GM12878 (cell line): ENCODE measurements at regions not wholly inside any gene's neighbourhood (a gene's known extent, or its start where the extent isn't known, plus 50 kb on each side); places are given as distances from the start of the nearest gene placed in this dataset.

Experiments
- ATAC-seq: fragments of 200-7000 bp; cut with Tn5 transposase; 3 replicates; pipeline ENCODE4 v1.9.1; 2020; ENCODE audit warnings: mild to moderate bottlenecking, moderate library complexity
- BruUV-seq: library from RNA; stranded (reverse); fragments of 400-500 nt; replicated peaks from 2 replicates; lab custom pipeline; 2021; lab: Mats Ljungman, UMichigan
- CTCF ChIA-PET: fragments of 300-600 bp; sonication (Branson Sonifier 250); formaldehyde crosslinking; extraction: SDS; loops from one replicate; lab custom pipeline; 2021; ENCODE audit warnings: inconsistent platforms; lab: Yijun Ruan, JAX
- POLR2A ChIA-PET: fragments of 350-600 bp; formaldehyde crosslinking; extraction: SDS; loops from one replicate; lab custom pipeline; 2021; ENCODE audit warnings: inconsistent platforms; lab: Charles Lee
- RAD21 ChIA-PET: fragments of 300-600 bp; sonication (Branson Sonifier 250); formaldehyde crosslinking; loops from one replicate; lab custom pipeline; 2023; ENCODE audit warnings: antibody characterized with exemption; ENCODE audit not compliant: unreplicated experiment; lab: Charles Lee
- SMC1A ChIA-PET: fragments of 300-600 bp; sonication (Branson Sonifier 250); formaldehyde crosslinking; loops from one replicate; lab custom pipeline; 2023; ENCODE audit not compliant: unreplicated experiment, uncharacterized antibody; lab: Charles Lee
- DNase-seq: peaks from one replicate; pipeline ENCODE4 v3.0.0-alpha.2; 2011; ENCODE audit warnings: low read depth, low spot score
- FAIRE-seq: peaks from 3 replicates; lab custom pipeline; 2011; peaks lifted over from hg19 to GRCh38; lab: Jason Lieb, UNC
- H2AFZ ChIP-seq: 2 replicates; pipeline ENCODE4 v1.6.0; 2011; ENCODE audit warnings: low read depth, low read length, control low read depth; ENCODE audit not compliant: control insufficient read depth
- H3K27ac ChIP-seq: 2 replicates; pipeline ENCODE4 v1.5.1; 2011; ENCODE audit warnings: control low read depth; ENCODE audit not compliant: control insufficient read depth, insufficient read depth
- H3K27me3 ChIP-seq, 2 experiments: replicated peaks in 1 of 2; 2 replicates each; pipeline versions ENCODE4 v1.6.0 to v1.6.1; 2011; ENCODE audit warnings: low read length in 1 of 2; ENCODE audit not compliant: control insufficient read depth in 2 of 2, insufficient read depth in 2 of 2
- H3K36me3 ChIP-seq, 2 experiments: 2 replicates each; pipeline ENCODE4 v1.5.1; 2011; ENCODE audit warnings: low read length in 1 of 2; ENCODE audit not compliant: control insufficient read depth in 2 of 2, insufficient read depth in 2 of 2
- H3K4me1 ChIP-seq: 2 replicates; pipeline ENCODE4 v1.6.1; 2011; ENCODE audit warnings: mild to moderate bottlenecking, low read length, moderate library complexity, mixed read lengths; ENCODE audit not compliant: control insufficient read depth, insufficient read depth
- H3K4me2 ChIP-seq: 2 replicates; pipeline ENCODE4 v1.6.0; 2011; ENCODE audit warnings: control low read depth; ENCODE audit not compliant: control insufficient read depth, insufficient read depth
- H3K4me3 ChIP-seq: fragments of 200-600 bp; sonication (generic); 2 replicates; pipeline ENCODE4 v1.5.1; 2016
- H3K79me2 ChIP-seq: 2 replicates; pipeline ENCODE4 v1.6.0; 2011; ENCODE audit warnings: low read length; ENCODE audit not compliant: control insufficient read depth, insufficient read depth
- H3K9ac ChIP-seq: 2 replicates; pipeline ENCODE4 v1.8.0; 2011; ENCODE audit warnings: low read length, control low read depth, mixed read lengths; ENCODE audit not compliant: control insufficient read depth, insufficient read depth
- H3K9me3 ChIP-seq: replicated peaks from 3 replicates; pipeline ENCODE4 v1.5.1; 2011; ENCODE audit warnings: mild to moderate bottlenecking, low read length; ENCODE audit not compliant: control insufficient read depth, insufficient read depth
- H4K20me1 ChIP-seq: 2 replicates; pipeline ENCODE4 v1.6.0; 2011; ENCODE audit not compliant: control insufficient read depth, insufficient read depth
- BCL3 ChIP-seq: IDR thresholded peaks from 2 replicates; pipeline ENCODE4 v1.6.1; 2011; ENCODE audit warnings: borderline replicate concordance, low read depth, mild to moderate bottlenecking, moderate library complexity, low read length; ENCODE audit not compliant: insufficient read depth, poor library complexity, severe bottlenecking
- BRCA1 ChIP-seq: IDR thresholded peaks from 2 replicates; pipeline ENCODE4 v1.6.1; 2011; ENCODE audit warnings: low read depth, low read length, improper control_type of control experiment
- CEBPZ ChIP-seq: fragments of 150-350 bp; IDR thresholded peaks from 2 replicates; pipeline ENCODE4 v1.6.1; 2016; ENCODE audit warnings: low read depth, low read length
- ETV6 ChIP-seq, 2 experiments: fragments of 450-650 bp in 1 of 2; IDR thresholded peaks in 1 of 2; conservative IDR thresholded peaks in 1 of 2; 2 replicates each; pipeline ENCODE4 v1.6.1; 2014; ENCODE audit warnings: antibody characterized with exemption in 1 of 2, borderline replicate concordance in 1 of 2, low read depth in 1 of 2, mild to moderate bottlenecking in 1 of 2, moderate library complexity in 1 of 2
- IKZF2 ChIP-seq, 2 experiments: fragments of 450-650 bp; IDR thresholded peaks; 2 replicates each; pipeline ENCODE4 v1.6.1; 2017; ENCODE audit warnings: mild to moderate bottlenecking in 2 of 2, moderate library complexity in 2 of 2
- IRF3 ChIP-seq: fragments of 450-650 bp; IDR thresholded peaks from 2 replicates; pipeline ENCODE4 v1.6.1; 2014; ENCODE audit warnings: mild to moderate bottlenecking
- KAT2A ChIP-seq: conservative IDR thresholded peaks from 2 replicates; pipeline ENCODE4 v1.6.1; 2011; ENCODE audit warnings: low read depth, low read length; ENCODE audit not compliant: control insufficient read depth
- LARP7 ChIP-seq: fragments of 450-650 bp; IDR thresholded peaks from 2 replicates; pipeline ENCODE4 v1.6.1; 2017; ENCODE audit warnings: mild to moderate bottlenecking
- MTA3 ChIP-seq: IDR thresholded peaks from 2 replicates; pipeline ENCODE4 v1.6.1; 2012; ENCODE audit warnings: low read length, inconsistent platforms, borderline replicate concordance
- NBN ChIP-seq: fragments of 450-650 bp; IDR thresholded peaks from 2 replicates; pipeline ENCODE4 v1.6.1; 2016
- POLR2A ChIP-seq: IDR thresholded peaks from 2 replicates; pipeline ENCODE4 v1.6.1; 2011; ENCODE audit warnings: low read depth, mild to moderate bottlenecking, low read length
- RELA ChIP-seq: fragments of 450-650 bp; IDR thresholded peaks from 2 replicates; pipeline ENCODE4 v1.8.0; 2014; ENCODE audit warnings: borderline replicate concordance; ENCODE audit not compliant: partially characterized antibody
- RFX5 ChIP-seq: IDR thresholded peaks from 2 replicates; pipeline ENCODE4 v1.6.1; 2011; ENCODE audit warnings: low read depth, low read length, improper control_type of control experiment
- TCF3 ChIP-seq: IDR thresholded peaks from 2 replicates; pipeline ENCODE4 v1.6.1; 2012; ENCODE audit warnings: low read depth, mild to moderate bottlenecking, low read length, borderline replicate concordance; ENCODE audit not compliant: insufficient read depth
- ZBTB11 ChIP-seq: fragments of 450-650 bp; formaldehyde crosslinking; IDR thresholded peaks from 2 replicates; pipeline ENCODE4 v1.5.0; 2022; ENCODE audit warnings: mild to moderate bottlenecking, missing genetic modification characterization
- WGBS: methylation state at CpG from one replicate; pipeline ENCODE4 v1.1.6; 2016; ENCODE audit warnings: low lambda C conversion rate; ENCODE audit not compliant: insufficient replicate concordance, insufficient coverage; ENCODE audit errors: missing lambda C conversion rate; 5-methylcytosine and 5-hydroxymethylcytosine counted together
- in situ Hi-C: fragments of 300-500 bp; cut with MboI; formaldehyde crosslinking; loops from 9 replicates; pipeline ENCODE4 v1.14.3; 2018; ENCODE audit warnings: mixed read lengths
- intact Hi-C: fragments of 100-400 bp; cut with micrococcal nuclease; formaldehyde crosslinking; loops from one replicate; pipeline ENCODE4 v1.14.2; 2022; ENCODE audit not compliant: unreplicated experiment

DNA sequence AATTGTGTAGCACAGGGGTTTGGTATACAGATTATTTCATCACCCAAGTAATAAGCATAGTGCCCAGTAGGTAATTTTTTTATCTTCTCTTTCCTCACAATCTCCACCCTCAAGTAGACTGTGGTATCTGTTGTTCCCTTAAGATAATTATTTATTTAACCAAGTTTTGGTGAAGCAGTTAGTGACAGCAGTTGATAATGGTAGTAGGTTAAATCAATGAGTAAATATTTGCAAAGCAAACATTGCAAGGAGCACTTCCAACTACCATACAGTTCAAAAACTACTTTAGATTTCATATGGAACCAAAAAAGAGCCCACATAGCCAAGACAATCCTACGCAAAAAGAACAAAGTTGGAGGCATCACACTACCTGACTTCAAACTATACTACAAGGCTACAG, 291.8 kb downstream of the KCTD12 start (continued):
- TF ChIP-seq ZBTB11 (CRISPR knock-in tag) (no peak), RELA (no peak), NBN (no peak), POLR2A (no peak), BRCA1 (no peak), BCL3 (no peak), LARP7 (no peak)
- TF ChIP-seq, all 136 proteins: peak for 0

- Histone ChIP-seq H3K4me3 (no peak overlapping the region), H3K4me2 (no peak overlapping the region), H3K27ac (no peak overlapping the region), H3K4me1 (no peaks in the 10 kb centered on the region), H3K36me3 (no peaks in the 10 kb centered on the region), H2AFZ (no peak overlapping the region), H3K79me2 (no peaks in the 10 kb centered on the region), H3K9ac (no peak overlapping the region), H3K27me3 (no peaks in the 10 kb centered on the region), H3K9me3 (no peaks in the 10 kb centered on the region), H4K20me1 (no peaks in the 10 kb centered on the region)
- POLR2A ChIA-PET = no interaction called here
- SMC1A ChIA-PET = no interaction called here
- BruUV-seq = no TSS peak
- intact Hi-C loops = no loop called here
- FAIRE-seq = no peak
- RAD21 ChIA-PET = no interaction called here
- ATAC-seq = no peak
- WGBS = 21% methylated on average over 4 of the region's 4 CpGs
- in situ Hi-C loops = no loop called here
- CTCF ChIA-PET = interaction anchor here (0.7 to 0.8 kb wide), 2 partner anchors 387 to 711 kb away, joined by 3 read pairs; no protein-coding TSS in a partner anchor
- no peak for DNase-seq
- TF ChIP-seq RFX5 (no peak), CEBPZ (no peak), IKZF2 (IDR thresholded peaks at IDR 0.05) (no peak), TCF3 (no peak), ETV6 (conservative IDR thresholded peaks at IDR 0.05 in 1 of 2, IDR thresholded peaks at IDR 0.05 in 1 of 2; ENCODE audit: borderline replicate concordance in 1 of 2, low read depth in 1 of 2) (no peak), IRF3 (no peak), KAT2A (no peak), MTA3 (no peak)
Measured at GRCh38 chr13:76586842-76587241, 299.4 kb downstream of the KCTD12 start.
